ENCODE measurements at regions not wholly inside any gene's neighbourhood (a gene's known extent, or its start where the extent isn't known, plus 50 kb on each side); places are given as distances from the start of the nearest gene placed in this dataset.

DNA sequence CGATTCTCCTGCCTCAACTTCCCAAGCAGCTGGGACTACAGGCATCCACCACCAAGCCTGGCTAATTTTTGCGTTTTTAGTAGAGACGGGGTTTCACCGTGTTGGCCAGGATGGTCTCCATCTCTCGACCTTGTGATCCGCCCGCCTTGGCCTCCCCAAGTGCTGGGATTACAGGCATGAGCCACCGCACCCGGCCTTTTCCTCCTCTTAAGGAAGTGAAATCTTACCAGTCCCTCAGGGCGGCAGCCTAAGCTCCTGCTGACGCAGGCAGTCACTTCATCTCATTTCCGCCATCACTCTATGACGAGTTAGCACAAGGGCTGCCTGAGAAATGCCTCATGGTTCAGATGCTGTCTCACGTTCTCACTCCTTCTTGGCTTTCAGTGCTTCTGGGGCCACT lies 246.0 kb upstream of the SHH start:
- Histone ChIP-seq H3K36me3 (replicated peaks) (no peaks in the 10 kb centered on the region), H3K4me3 (ENCODE audit: low read depth, low read length) (no peak overlapping the region), H3K27ac (no peak overlapping the region), H3K27me3 (replicated peaks) (no peaks in the 10 kb centered on the region)
- in situ Hi-C loops (cut with HindIII; ENCODE audit: low pct_ligation_motif_present, low sequenced_read_pairs) = no loop called here
- TF ChIP-seq, protein P1, sequence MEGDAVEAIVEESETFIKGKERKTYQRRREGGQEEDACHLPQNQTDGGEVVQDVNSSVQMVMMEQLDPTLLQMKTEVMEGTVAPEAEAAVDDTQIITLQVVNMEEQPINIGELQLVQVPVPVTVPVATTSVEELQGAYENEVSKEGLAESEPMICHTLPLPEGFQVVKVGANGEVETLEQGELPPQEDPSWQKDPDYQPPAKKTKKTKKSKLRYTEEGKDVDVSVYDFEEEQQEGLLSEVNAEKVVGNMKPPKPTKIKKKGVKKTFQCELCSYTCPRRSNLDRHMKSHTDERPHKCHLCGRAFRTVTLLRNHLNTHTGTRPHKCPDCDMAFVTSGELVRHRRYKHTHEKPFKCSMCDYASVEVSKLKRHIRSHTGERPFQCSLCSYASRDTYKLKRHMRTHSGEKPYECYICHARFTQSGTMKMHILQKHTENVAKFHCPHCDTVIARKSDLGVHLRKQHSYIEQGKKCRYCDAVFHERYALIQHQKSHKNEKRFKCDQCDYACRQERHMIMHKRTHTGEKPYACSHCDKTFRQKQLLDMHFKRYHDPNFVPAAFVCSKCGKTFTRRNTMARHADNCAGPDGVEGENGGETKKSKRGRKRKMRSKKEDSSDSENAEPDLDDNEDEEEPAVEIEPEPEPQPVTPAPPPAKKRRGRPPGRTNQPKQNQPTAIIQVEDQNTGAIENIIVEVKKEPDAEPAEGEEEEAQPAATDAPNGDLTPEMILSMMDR (IDR thresholded peaks at IDR 0.05; ENCODE audit: low read depth, low read length, missing control alignments) = no peak
- no peak for DNase-seq

DNA sequence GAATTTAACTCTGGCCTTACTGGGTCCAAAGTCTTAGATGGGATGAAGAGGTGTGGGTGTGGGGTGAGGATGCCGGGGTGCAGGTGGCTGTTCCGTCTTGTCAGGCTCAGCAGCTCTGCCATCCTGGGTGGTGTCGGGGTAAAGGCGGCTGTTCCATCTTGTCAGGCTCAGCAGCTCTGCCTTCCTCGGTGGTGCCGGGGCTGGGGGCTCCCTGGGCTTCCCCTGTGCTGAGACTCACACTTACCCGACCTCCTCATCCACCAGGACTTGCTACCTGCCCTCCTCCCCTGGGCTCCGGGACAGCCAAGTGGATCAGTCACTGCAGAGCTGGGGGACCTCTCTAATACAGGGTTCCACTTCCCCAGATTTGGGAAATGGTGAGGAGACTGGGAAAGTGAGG lies 244.3 kb upstream of the SHH start:
- Histone ChIP-seq H3K27ac (no peak overlapping the region), H3K36me3 (replicated peaks) (no peaks in the 10 kb centered on the region), H3K27me3 (replicated peaks) (no peaks in the 10 kb centered on the region), H3K4me3 (ENCODE audit: low read depth, low read length) (no peak overlapping the region)
- DNase-seq = no peak
- TF ChIP-seq, protein P1 (IDR thresholded peaks at IDR 0.05; ENCODE audit: low read depth, low read length, missing control alignments) = no peak
- in situ Hi-C loops (cut with HindIII; ENCODE audit: low pct_ligation_motif_present, low sequenced_read_pairs) = no loop called here

DNA sequence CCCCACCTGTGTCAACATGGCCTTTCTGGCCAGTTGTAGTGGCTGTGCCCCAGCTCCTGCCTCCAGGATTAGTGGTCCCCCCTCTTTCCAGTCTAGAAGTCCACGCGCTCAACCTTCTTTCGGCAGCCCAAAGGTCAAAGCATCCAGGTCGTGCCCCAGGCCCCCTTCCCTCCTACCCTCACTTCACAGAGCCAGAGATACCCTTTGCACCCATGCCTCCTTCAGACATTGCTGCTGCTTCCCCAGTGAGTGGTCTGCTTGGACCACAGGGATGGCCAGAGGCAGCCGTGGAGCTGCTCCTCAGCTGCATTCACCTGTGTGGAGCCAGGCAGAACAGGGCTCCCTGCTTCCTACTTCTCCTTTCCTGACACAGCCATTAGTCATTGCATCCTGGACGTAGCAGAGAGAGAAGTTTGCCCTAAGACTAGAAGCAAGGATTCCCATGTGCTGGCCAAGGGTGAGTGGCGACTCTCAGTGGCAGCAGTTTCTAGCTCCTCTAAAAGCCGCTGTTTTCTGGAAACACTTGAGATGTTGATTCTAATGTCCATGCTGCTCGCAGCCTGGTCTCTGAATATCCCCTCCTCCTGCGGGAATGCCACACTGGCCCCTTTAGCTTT lies 243.1 kb upstream of the SHH start:
- TF ChIP-seq, protein P1 (IDR thresholded peaks at IDR 0.05; ENCODE audit: low read depth, low read length, missing control alignments) = no peak

DNA sequence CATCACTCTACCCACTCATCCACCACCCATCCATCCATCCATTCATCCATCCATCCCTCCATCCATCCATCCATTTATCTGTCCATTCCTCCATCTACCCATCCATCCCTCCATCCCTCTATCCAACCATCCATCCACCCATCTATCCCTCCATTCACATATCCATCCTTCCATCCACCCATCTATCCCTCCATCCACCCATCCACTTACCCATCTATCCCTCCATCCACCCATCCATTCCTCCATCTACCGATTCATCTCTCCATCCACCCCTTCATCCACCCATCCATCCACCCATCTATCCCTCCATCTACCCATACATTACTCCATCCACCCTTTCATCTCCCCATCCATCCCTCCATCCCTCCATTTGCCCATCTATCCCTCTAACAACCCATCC lies 239.6 kb upstream of the SHH start:
- TF ChIP-seq, protein P1 (IDR thresholded peaks at IDR 0.05; ENCODE audit: low read depth, low read length, missing control alignments) = no peak
- DNase-seq = no peak
- H3K4me3 ChIP-seq (ENCODE audit: low read depth, low read length) = no peak overlapping the region
- no peaks in the 10 kb centered on the region for H3K36me3 ChIP-seq (replicated peaks)
- H3K27ac ChIP-seq = no peak overlapping the region
- in situ Hi-C loops (cut with HindIII; ENCODE audit: low pct_ligation_motif_present, low sequenced_read_pairs) = no loop called here
- no peaks in the 10 kb centered on the region for H3K27me3 ChIP-seq (replicated peaks)

More for the DNA sequence above, 243.1 kb upstream of the SHH start:
- no peak overlapping the region for H3K4me3 ChIP-seq (ENCODE audit: low read depth, low read length)
- no peak overlapping the region for H3K27ac ChIP-seq
- H3K36me3 ChIP-seq (replicated peaks) = no peaks in the 10 kb centered on the region
- in situ Hi-C loops (cut with HindIII; ENCODE audit: low pct_ligation_motif_present, low sequenced_read_pairs) = no loop called here
- H3K27me3 ChIP-seq (replicated peaks) = no peaks in the 10 kb centered on the region
- no peak for DNase-seq

GRCh38 chr7:156050636-156051569 lies 238.6 kb upstream of the SHH start:
- DNase-seq = no peak
- TF ChIP-seq, protein P1 (IDR thresholded peaks at IDR 0.05; ENCODE audit: low read depth, low read length, missing control alignments) = no peak
- no peak overlapping the region for H3K27ac ChIP-seq
- in situ Hi-C loops (cut with HindIII; ENCODE audit: low pct_ligation_motif_present, low sequenced_read_pairs) = no loop called here
- H3K4me3 ChIP-seq (ENCODE audit: low read depth, low read length) = no peak overlapping the region
- no peaks in the 10 kb centered on the region for H3K27me3 ChIP-seq (replicated peaks)
- H3K36me3 ChIP-seq (replicated peaks) = no peaks in the 10 kb centered on the region

Measured in brain microvascular endothelial cell (primary cell).